GM12878 (cell line): ENCODE measurements at regions not wholly inside any gene's neighbourhood (a gene's known extent, or its start where the extent isn't known, plus 50 kb on each side); places are given as distances from the start of the nearest gene placed in this dataset.

ENCODE experiments used
- ATAC-seq: fragments of 200-7000 bp; cut with Tn5 transposase; 3 replicates; pipeline ENCODE4 v1.9.1; 2020; ENCODE audit warnings: mild to moderate bottlenecking, moderate library complexity
- BruUV-seq: library from RNA; stranded (reverse); fragments of 400-500 nt; replicated peaks from 2 replicates; lab custom pipeline; 2021; lab: Mats Ljungman, UMichigan
- CTCF ChIA-PET: fragments of 300-600 bp; sonication (Branson Sonifier 250); formaldehyde crosslinking; extraction: SDS; loops from one replicate; lab custom pipeline; 2021; ENCODE audit warnings: inconsistent platforms; lab: Yijun Ruan, JAX
- POLR2A ChIA-PET: fragments of 350-600 bp; formaldehyde crosslinking; extraction: SDS; loops from one replicate; lab custom pipeline; 2021; ENCODE audit warnings: inconsistent platforms; lab: Charles Lee
- RAD21 ChIA-PET: fragments of 300-600 bp; sonication (Branson Sonifier 250); formaldehyde crosslinking; loops from one replicate; lab custom pipeline; 2023; ENCODE audit warnings: antibody characterized with exemption; ENCODE audit not compliant: unreplicated experiment; lab: Charles Lee
- SMC1A ChIA-PET: fragments of 300-600 bp; sonication (Branson Sonifier 250); formaldehyde crosslinking; loops from one replicate; lab custom pipeline; 2023; ENCODE audit not compliant: unreplicated experiment, uncharacterized antibody; lab: Charles Lee
- DNase-seq: peaks from one replicate; pipeline ENCODE4 v3.0.0-alpha.2; 2011; ENCODE audit warnings: low read depth, low spot score
- FAIRE-seq: peaks from 3 replicates; lab custom pipeline; 2011; peaks lifted over from hg19 to GRCh38; lab: Jason Lieb, UNC
- H2AFZ ChIP-seq: 2 replicates; pipeline ENCODE4 v1.6.0; 2011; ENCODE audit warnings: low read depth, low read length, control low read depth; ENCODE audit not compliant: control insufficient read depth
- H3K27ac ChIP-seq: 2 replicates; pipeline ENCODE4 v1.5.1; 2011; ENCODE audit warnings: control low read depth; ENCODE audit not compliant: control insufficient read depth, insufficient read depth
- H3K27me3 ChIP-seq, 2 experiments: replicated peaks in 1 of 2; 2 replicates each; pipeline versions ENCODE4 v1.6.0 to v1.6.1; 2011; ENCODE audit warnings: low read length in 1 of 2; ENCODE audit not compliant: control insufficient read depth in 2 of 2, insufficient read depth in 2 of 2
- H3K36me3 ChIP-seq, 2 experiments: 2 replicates each; pipeline ENCODE4 v1.5.1; 2011; ENCODE audit warnings: low read length in 1 of 2; ENCODE audit not compliant: control insufficient read depth in 2 of 2, insufficient read depth in 2 of 2
- H3K4me1 ChIP-seq: 2 replicates; pipeline ENCODE4 v1.6.1; 2011; ENCODE audit warnings: mild to moderate bottlenecking, low read length, moderate library complexity, mixed read lengths; ENCODE audit not compliant: control insufficient read depth, insufficient read depth
- H3K4me2 ChIP-seq: 2 replicates; pipeline ENCODE4 v1.6.0; 2011; ENCODE audit warnings: control low read depth; ENCODE audit not compliant: control insufficient read depth, insufficient read depth
- H3K4me3 ChIP-seq: fragments of 200-600 bp; sonication (generic); 2 replicates; pipeline ENCODE4 v1.5.1; 2016
- H3K79me2 ChIP-seq: 2 replicates; pipeline ENCODE4 v1.6.0; 2011; ENCODE audit warnings: low read length; ENCODE audit not compliant: control insufficient read depth, insufficient read depth
- H3K9ac ChIP-seq: 2 replicates; pipeline ENCODE4 v1.8.0; 2011; ENCODE audit warnings: low read length, control low read depth, mixed read lengths; ENCODE audit not compliant: control insufficient read depth, insufficient read depth
- H3K9me3 ChIP-seq: replicated peaks from 3 replicates; pipeline ENCODE4 v1.5.1; 2011; ENCODE audit warnings: mild to moderate bottlenecking, low read length; ENCODE audit not compliant: control insufficient read depth, insufficient read depth
- H4K20me1 ChIP-seq: 2 replicates; pipeline ENCODE4 v1.6.0; 2011; ENCODE audit not compliant: control insufficient read depth, insufficient read depth
- ATF2 ChIP-seq: IDR thresholded peaks from 2 replicates; pipeline ENCODE4 v1.6.1; 2012; ENCODE audit warnings: low read length, inconsistent platforms
- BCL11A ChIP-seq: IDR thresholded peaks from 2 replicates; pipeline ENCODE4 v1.6.1; 2011; ENCODE audit warnings: low read depth, low read length
- MEF2B ChIP-seq: fragments of 450-650 bp; IDR thresholded peaks from 2 replicates; pipeline ENCODE4 v1.6.1; 2018; ENCODE audit warnings: mild to moderate bottlenecking, moderate library complexity; ENCODE audit not compliant: partially characterized antibody, poor library complexity, severe bottlenecking
- MXI1 ChIP-seq: fragments of 150-350 bp; IDR thresholded peaks from 2 replicates; pipeline ENCODE4 v1.6.1; 2011; ENCODE audit warnings: low read depth, mild to moderate bottlenecking, inconsistent platforms, low read length, improper control_type of control experiment
- NFXL1 ChIP-seq: fragments of 450-650 bp; IDR thresholded peaks from 2 replicates; pipeline ENCODE4 v1.6.1; 2017; ENCODE audit warnings: antibody characterized with exemption, mild to moderate bottlenecking, borderline replicate concordance
- RELB ChIP-seq: fragments of 450-650 bp; IDR thresholded peaks from 2 replicates; pipeline ENCODE4 v1.6.1; 2017; ENCODE audit warnings: low read depth, mild to moderate bottlenecking, moderate library complexity
- RUNX3 ChIP-seq: IDR thresholded peaks from 2 replicates; pipeline ENCODE4 v1.6.1; 2012; ENCODE audit warnings: low read length, inconsistent platforms
- TCF12 ChIP-seq: IDR thresholded peaks from 2 replicates; pipeline ENCODE4 v1.6.1; 2011; ENCODE audit warnings: low read depth, mild to moderate bottlenecking, low read length
- WGBS: methylation state at CpG from one replicate; pipeline ENCODE4 v1.1.6; 2016; ENCODE audit warnings: low lambda C conversion rate; ENCODE audit not compliant: insufficient replicate concordance, insufficient coverage; ENCODE audit errors: missing lambda C conversion rate; 5-methylcytosine and 5-hydroxymethylcytosine counted together
- in situ Hi-C: fragments of 300-500 bp; cut with MboI; formaldehyde crosslinking; loops from 9 replicates; pipeline ENCODE4 v1.14.3; 2018; ENCODE audit warnings: mixed read lengths
- intact Hi-C: fragments of 100-400 bp; cut with micrococcal nuclease; formaldehyde crosslinking; loops from one replicate; pipeline ENCODE4 v1.14.2; 2022; ENCODE audit not compliant: unreplicated experiment

GRCh38 chr4:36573441-36573840, 292.0 kb downstream of the DTHD1 start:
- Histone ChIP-seq H2AFZ (no peak overlapping the region; the same call in 1 of the 2 replicates), H3K4me3 (no peak overlapping the region), H3K27me3 (no peaks in the 10 kb centered on the region), H3K4me1 (no peaks in the 10 kb centered on the region), H3K79me2 (no peaks in the 10 kb centered on the region), H3K4me2 (no peak overlapping the region), H3K36me3 (no peaks in the 10 kb centered on the region), H3K9me3 (peaks cover 1% of the 10 kb centered on the region; the same call in 2 of the 3 replicates), H3K9ac (no peak overlapping the region), H4K20me1 (no peaks in the 10 kb centered on the region), H3K27ac (no peak overlapping the region)
- FAIRE-seq = peak; percentile 69
- ChIA-PET CTCF (no interaction called here), POLR2A (no interaction called here), RAD21 (interaction anchor here (2.5 kb wide), 1 partner anchor 21 kb away, joined by 7 read pairs; no protein-coding TSS in a partner anchor), SMC1A (interaction anchor here (1.9 kb wide), 1 partner anchor 22 kb away, joined by 8 read pairs; no protein-coding TSS in a partner anchor)
- DNase-seq = no peak
- BruUV-seq = no TSS peak
- peak; percentile 71 for ATAC-seq
- TF ChIP-seq MXI1 = no peak
- 0 out of 2 replicates have a peak, but pooled peaks have one; percentile 14 for TF ChIP-seq RELB
- peak; percentile 51 for TF ChIP-seq MEF2B
- peak; percentile 83; the same call in 1 of the 2 replicates for TF ChIP-seq TCF12
- peak; percentile 30; the same call in 1 of the 2 replicates for TF ChIP-seq BCL11A
- TF ChIP-seq RUNX3 = peak; percentile 31; the same call in 1 of the 2 replicates
- TF ChIP-seq ATF2 = peak; percentile 45
- no peak for TF ChIP-seq NFXL1
- 46% methylated on average over 4 of the region's 4 CpGs for WGBS
- in situ Hi-C loops (no loop called here), intact Hi-C loops (no loop called here)
